HG03342 (cell line): ENCODE measurements at regions not wholly inside any gene's neighbourhood (a gene's known extent, or its start where the extent isn't known, plus 50 kb on each side); places are given as distances from the start of the nearest gene placed in this dataset.

Experiments used
- ATAC-seq: cut with Tn5 transposase; IDR thresholded peaks from one replicate; pipeline ENCODE4 v1.9.1; 2021; ENCODE audit warnings: mild to moderate bottlenecking, moderate library complexity; ENCODE audit not compliant: unreplicated experiment

GRCh38 chr16:86921289-86921688 lies 342.9 kb downstream of the FOXL1 start:
- no peak for ATAC-seq

GRCh38 chr16:86922311-86922710 lies 344.0 kb downstream of the FOXL1 start:
- ATAC-seq, result no peak

GRCh38 chr16:86923656-86924055 lies 345.3 kb downstream of the FOXL1 start:
- no peak for ATAC-seq

- ATAC-seq, result no peak
Measured at GRCh38 chr16:86924537-86924936, 346.2 kb downstream of the FOXL1 start.

- ATAC-seq, result no peak
Measured at GRCh38 chr16:86925067-86925791, 346.9 kb downstream of the FOXL1 start.

GRCh38 chr16:86926181-86927094 lies 348.1 kb downstream of the FOXL1 start:
- ATAC-seq, result no peak

- ATAC-seq, result no peak
Measured at GRCh38 chr16:86927699-86928098, 349.4 kb downstream of the FOXL1 start.

GRCh38 chr16:86928523-86929011 lies 350.2 kb downstream of the FOXL1 start:
- no peak for ATAC-seq

- ATAC-seq, result no peak
Measured at GRCh38 chr16:86929057-86929871, 350.9 kb downstream of the FOXL1 start.

GRCh38 chr16:86930001-86930400 lies 351.7 kb downstream of the FOXL1 start:
- ATAC-seq, result no peak

- ATAC-seq, result no peak
Measured at GRCh38 chr16:86930663-86931373, 352.5 kb downstream of the FOXL1 start.

GRCh38 chr16:86931410-86931941 lies 353.1 kb downstream of the FOXL1 start:
- ATAC-seq, result no peak

- ATAC-seq, result no peak
Measured at GRCh38 chr16:86932130-86932982, 354.0 kb downstream of the FOXL1 start.

GRCh38 chr16:86934581-86935375 lies 356.4 kb downstream of the FOXL1 start:
- ATAC-seq, result no peak

- no peak for ATAC-seq
Measured at GRCh38 chr16:86939609-86940008, 361.3 kb downstream of the FOXL1 start.

- ATAC-seq, result no peak
Measured at GRCh38 chr16:86941731-86942130, 363.4 kb downstream of the FOXL1 start.

- no peak for ATAC-seq
Measured at GRCh38 chr16:86942151-86943051, 364.1 kb downstream of the FOXL1 start.
